SK-N-SH (cell line): ENCODE measurements at regions not wholly inside any gene's neighbourhood (a gene's known extent, or its start where the extent isn't known, plus 50 kb on each side); places are given as distances from the start of the nearest gene placed in this dataset.

Source experiments
- TF ChIP-seq, protein P1 (sequence below): fragments of 200-600 bp; sonication (generic); IDR thresholded peaks from 2 replicates; pipeline ENCODE4 v1.6.1; 2017; ENCODE audit warnings: antibody characterized with exemption, mild to moderate bottlenecking, moderate library complexity
- TF ChIP-seq, protein P2 (sequence below): IDR thresholded peaks from 2 replicates; pipeline ENCODE4 v1.4.0; 2012; ENCODE audit warnings: low read depth

DNA sequence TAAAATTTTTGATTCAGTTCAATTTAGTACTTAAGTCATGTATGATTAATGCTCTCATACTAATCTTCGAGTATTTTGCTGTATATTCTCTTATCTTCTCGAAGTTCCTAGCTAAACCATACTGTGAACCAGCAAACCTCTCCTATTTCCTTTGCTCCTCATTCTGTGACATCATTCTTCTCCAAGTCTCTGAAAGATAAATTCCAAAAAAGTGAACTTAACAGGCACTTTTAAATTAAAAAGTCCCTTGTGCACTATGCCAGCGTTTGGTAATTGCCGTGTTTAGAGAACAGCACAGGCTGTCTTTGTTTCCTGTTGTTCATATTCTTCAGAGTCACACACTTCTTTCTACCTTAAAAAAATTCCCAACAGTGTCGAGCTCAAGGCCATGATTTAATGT is 188.4 kb upstream of the PHACTR1 start:
- TF ChIP-seq, protein P1, sequence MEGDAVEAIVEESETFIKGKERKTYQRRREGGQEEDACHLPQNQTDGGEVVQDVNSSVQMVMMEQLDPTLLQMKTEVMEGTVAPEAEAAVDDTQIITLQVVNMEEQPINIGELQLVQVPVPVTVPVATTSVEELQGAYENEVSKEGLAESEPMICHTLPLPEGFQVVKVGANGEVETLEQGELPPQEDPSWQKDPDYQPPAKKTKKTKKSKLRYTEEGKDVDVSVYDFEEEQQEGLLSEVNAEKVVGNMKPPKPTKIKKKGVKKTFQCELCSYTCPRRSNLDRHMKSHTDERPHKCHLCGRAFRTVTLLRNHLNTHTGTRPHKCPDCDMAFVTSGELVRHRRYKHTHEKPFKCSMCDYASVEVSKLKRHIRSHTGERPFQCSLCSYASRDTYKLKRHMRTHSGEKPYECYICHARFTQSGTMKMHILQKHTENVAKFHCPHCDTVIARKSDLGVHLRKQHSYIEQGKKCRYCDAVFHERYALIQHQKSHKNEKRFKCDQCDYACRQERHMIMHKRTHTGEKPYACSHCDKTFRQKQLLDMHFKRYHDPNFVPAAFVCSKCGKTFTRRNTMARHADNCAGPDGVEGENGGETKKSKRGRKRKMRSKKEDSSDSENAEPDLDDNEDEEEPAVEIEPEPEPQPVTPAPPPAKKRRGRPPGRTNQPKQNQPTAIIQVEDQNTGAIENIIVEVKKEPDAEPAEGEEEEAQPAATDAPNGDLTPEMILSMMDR: no peak
- TF ChIP-seq, protein P2, sequence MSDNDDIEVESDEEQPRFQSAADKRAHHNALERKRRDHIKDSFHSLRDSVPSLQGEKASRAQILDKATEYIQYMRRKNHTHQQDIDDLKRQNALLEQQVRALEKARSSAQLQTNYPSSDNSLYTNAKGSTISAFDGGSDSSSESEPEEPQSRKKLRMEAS: no peak
